Activated CD8-positive, alpha-beta memory T cell treated with anti-CD3 and anti-CD28 coated beads for 4 hours (primary cell): ENCODE measurements at regions not wholly inside any gene's neighbourhood (a gene's known extent, or its start where the extent isn't known, plus 50 kb on each side); places are given as distances from the start of the nearest gene placed in this dataset.
A peak's percentile ranks its signal among the peaks of the same experiment; 100 is the strongest.

ENCODE experiments used
- DNase-seq, 2 donors: peaks; one replicate each; pipeline ENCODE4 v3.0.0-alpha.2; 2020; ENCODE audit warnings: low read depth in 2 of 2

DNA sequence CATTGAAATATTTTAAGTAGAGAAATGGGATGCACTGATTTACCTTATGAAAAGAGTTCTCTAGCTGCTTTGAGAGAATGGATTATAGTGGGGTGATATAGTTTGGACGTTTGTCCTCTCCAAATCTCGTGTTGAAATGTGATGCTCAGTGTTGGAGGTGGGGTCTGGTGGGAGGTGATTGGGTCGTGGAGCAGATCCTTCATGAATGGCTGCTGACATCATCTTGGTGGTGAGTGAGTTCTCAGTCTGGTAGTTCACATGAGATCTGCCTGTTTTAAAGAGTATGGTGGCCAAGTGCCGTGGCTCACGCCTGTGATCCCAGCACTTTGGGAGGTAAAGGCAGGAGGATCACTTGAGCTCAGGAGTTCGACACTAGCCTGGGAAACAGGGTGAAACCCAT, 58.7 kb upstream of the SH3RF3 start:
- no peak for DNase-seq

- no peak for DNase-seq
Observed at GRCh38 chr2:109069331-109070194, 59.4 kb upstream of the SH3RF3 start.

GRCh38 chr2:109068811-109069210, 60.2 kb upstream of the SH3RF3 start:
- DNase-seq: no peak

DNA sequence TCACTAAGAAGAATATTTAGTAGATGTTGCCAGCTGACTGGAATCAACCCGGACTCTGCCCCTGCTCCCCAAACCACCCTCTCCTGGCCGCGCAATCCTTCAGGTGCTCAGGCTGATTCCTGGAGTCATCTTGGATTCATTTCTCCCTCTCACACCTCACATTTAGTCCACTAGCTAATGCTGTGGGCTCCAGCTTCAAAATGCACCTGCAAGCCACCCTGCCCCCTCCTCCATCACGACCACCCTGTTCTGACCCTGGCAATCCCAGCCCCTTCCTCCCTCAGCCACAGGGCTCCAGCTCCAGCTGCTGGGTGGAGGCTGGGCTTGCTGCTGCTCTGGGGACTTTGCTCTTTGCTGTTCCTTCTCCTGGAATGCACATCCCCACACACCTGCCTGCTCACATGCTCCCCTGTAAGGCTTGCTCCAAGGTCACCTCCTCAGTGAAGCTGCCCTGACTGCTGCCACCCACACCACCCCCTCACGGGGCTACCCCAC, 61.3 kb upstream of the SH3RF3 start:
- DNase-seq: no peak

GRCh38 chr2:109066917-109067597, 61.9 kb upstream of the SH3RF3 start:
- no peak for DNase-seq

GRCh38 chr2:109066501-109066900, 62.5 kb upstream of the SH3RF3 start:
- DNase-seq: no peak

GRCh38 chr2:109065391-109065734, 63.6 kb upstream of the SH3RF3 start:
- no peak for DNase-seq

- no peak for DNase-seq
Observed at GRCh38 chr2:109064660-109065390, 64.2 kb upstream of the SH3RF3 start.

- DNase-seq: no peak
Observed at GRCh38 chr2:109062859-109063700, 65.9 kb upstream of the SH3RF3 start.

DNA sequence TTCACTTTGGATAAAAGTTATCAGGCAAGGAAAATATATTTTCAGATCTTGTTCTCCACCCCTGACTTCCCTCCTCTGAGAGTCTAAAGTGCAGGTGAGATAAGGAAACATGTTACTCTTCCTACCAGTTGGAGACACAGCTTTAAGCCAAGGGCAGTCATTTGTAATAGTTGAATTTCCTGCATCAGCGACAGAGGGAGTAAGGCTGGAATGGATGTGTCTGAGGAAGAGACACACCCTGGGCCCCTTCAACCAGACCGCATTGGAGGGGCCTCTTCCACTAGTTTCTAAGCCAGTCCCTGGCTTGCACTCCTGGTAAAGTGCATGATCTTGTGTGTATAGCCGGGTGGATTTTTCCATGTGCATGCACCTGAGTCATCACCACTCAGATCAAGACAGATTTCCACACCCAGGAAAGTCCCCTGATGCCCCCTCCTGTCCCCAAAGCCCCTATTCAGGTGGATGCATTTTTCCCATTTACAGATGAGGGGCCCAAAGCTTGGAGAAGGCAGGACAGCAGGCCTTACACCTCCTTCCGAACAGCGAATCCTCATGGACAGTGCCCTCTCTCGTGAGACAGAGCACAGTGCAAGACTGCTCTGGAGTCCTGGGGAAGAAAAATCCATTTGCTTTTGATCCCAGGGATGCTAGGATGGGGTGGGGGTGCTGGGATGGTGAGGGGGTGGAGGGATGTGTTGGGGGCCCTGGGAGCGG, 66.7 kb upstream of the SH3RF3 start:
- DNase-seq: no peak

- no peak for DNase-seq
Observed at GRCh38 chr2:109061736-109062135, 67.3 kb upstream of the SH3RF3 start.

DNA sequence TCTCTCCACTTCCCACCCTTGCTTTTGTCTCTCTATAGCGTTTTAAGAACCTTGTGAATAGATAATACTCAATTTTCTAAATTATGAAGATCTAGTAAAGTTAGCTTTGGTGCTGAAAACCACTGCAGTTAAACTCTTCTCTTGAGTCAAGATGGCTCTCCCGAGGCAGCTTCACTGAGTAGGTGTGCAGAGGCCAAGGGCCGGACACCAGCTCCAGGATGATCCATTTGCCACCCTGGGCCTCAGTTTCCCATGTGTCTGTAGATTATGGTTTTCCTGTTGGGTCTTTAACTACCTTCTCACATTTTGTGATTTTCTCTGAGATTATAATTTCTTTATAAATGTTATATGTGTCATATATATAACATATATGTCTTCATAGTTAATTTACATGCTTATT, 68.5 kb upstream of the SH3RF3 start:
- DNase-seq: no peak

- DNase-seq: no peak
Observed at GRCh38 chr2:109059474-109060165, 69.4 kb upstream of the SH3RF3 start.

GRCh38 chr2:109058802-109059201, 69.8 kb upstream of the EDAR start:
- DNase-seq: no peak

GRCh38 chr2:109058191-109058632, 69.2 kb upstream of the EDAR start:
- no peak for DNase-seq

DNA sequence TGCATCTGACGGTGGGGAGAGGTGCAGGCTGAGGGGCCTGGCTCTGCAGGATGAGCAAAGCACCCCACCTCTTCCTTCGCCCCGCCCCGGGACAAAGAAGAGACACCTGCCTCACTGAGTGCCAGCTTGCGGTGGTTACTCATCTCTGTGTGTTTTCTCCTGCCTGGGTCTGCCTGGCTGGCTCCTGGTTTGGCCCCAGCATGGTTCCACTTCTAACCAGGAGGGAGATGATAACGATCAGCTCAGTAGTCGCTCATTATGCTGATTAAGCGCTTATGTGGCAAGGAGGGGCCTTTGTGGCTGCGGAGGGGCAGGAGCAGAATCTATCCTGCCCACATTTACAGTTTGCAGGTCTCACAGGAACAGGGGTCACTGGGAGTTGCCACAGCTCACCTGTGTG, 68.7 kb upstream of the EDAR start:
- peak in 1 of 2 donors; percentile 3 for DNase-seq

DNA sequence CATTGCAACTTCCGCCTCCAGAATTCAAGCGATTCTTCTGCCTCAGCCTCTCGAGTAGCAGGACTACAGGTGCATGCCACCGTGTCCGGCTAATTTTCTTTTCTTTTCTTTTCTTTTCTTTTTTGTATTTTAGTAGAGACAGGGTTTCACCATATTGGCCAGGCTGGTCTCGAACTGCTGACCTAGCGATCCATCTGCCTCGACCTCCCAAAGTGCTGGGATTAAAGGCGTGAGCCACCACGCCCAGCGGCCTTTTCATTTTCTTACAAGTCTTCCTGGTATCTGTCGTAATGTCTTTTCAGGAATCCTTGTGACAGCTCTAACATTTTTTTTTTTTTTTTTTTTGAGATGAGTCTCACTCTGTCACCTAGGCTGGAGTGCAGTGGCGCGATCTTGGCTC, 66.4 kb upstream of the EDAR start:
- no peak for DNase-seq

DNA sequence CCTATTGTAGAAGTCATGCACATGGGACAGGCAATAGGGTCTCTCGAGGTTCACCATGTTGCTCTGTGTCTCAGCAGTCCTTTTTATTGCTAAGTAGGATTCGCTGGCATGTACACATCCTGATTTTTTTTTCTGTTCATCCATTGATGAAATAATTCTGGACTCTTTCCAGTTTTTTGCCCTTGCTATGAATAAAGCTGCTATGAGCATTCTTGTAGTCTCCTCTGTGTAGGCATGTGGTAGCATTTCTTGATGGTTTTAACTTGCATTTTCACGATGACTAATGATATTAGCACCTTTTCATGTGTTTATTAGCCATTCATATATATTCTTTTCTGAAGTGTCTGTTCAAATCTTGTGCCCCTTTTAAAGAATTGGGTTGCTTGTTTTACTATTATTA, 65.8 kb upstream of the EDAR start:
- no peak for DNase-seq

- DNase-seq: no peak
Observed at GRCh38 chr2:109053716-109054115, 64.7 kb upstream of the EDAR start.

DNA sequence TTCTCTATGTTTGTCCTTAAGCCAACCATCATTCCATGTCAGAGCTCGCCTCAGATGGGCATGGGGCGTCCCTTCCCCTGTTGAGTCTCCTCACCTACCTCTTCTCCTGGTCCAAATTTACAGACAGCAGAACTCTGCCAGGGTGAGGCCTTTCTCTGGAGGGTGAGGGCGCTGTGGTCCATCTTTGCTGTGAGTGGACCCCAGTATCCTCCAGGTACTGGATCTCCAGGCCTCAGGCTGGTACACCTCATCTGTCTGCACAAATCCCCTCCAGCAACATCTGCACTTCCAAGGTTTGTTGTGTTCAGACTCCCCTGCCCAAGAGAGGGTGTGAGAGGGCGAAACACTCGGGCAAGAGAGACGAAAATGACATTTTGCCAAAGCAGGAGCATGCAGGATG, 63.9 kb upstream of the EDAR start:
- DNase-seq: no peak
